HPDE6-E6E7 (cell line): ENCODE measurements at regions not wholly inside any gene's neighbourhood (a gene's known extent, or its start where the extent isn't known, plus 50 kb on each side); places are given as distances from the start of the nearest gene placed in this dataset.

Source experiments
- DNase-seq: peaks from one replicate; pipeline ENCODE4 v3.0.0; 2011; ENCODE audit warnings: missing footprints; ENCODE audit errors: extremely low spot score

DNA sequence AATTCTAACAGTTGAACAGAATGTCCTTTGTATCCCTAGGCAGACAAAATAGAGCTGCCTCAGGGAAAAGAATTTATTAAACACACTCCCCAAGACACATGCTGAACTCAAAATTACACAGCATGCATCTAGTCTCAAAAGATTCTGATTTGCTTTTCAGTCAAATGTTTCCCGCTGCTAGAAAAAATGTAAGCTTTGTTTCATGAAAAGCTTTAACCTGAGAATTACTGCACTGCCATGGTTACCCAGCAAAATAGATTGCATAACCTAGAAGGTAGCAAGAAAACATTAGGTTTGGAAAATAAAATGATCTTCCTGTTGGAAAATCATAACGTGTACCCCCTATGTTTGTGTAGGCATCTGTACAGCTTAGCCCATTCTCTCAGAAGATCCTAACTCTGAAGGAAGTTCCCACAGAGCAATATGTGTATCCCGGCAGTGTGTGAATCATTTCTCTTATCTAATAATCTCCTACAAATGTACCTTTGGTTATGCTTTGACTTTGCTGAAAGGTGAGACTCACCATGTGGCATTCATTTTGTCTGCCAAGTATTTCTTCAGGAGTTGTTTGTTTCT lies 646.9 kb downstream of the STPG2 start:
- DNase-seq = peak; percentile 15

DNA sequence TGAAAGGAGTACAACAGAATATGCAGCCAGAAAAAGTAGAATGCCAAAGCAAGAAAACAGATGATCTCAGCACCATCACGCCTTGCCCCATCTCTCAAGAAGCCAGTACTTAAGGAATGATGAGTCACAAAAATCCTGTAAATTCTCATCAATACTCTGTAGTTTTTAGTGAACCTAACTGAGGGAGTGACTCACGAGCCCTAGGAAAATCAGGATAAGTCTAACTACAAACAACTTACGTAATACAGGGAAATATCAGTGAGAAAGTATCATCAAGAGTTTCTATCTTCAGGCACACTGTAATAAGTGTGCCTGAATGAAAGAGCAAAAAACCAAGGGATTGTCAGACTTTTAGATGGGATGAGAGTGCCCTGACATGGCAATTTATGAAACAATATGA lies 644.4 kb downstream of the STPG2 start:
- DNase-seq = peak; percentile 31

DNA sequence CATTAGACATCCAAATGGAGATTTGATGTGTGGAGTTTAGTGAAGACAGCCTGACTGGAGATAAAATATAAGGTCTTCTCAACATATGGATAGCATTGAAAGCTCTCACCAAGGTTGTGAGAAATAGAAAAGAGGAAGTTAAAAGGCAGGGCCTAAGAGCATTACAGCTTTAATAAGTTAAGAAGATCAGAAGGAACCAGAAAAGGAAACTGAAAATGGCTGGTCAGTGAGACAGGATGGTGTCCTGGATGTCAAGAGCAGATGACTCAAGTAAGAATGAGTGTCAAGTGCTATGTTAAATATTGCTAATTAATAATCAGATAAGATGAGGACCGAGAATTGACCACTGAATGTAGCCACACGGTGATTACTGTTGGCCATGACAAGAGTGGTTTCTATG lies 642.9 kb downstream of the STPG2 start:
- DNase-seq = no peak

DNA sequence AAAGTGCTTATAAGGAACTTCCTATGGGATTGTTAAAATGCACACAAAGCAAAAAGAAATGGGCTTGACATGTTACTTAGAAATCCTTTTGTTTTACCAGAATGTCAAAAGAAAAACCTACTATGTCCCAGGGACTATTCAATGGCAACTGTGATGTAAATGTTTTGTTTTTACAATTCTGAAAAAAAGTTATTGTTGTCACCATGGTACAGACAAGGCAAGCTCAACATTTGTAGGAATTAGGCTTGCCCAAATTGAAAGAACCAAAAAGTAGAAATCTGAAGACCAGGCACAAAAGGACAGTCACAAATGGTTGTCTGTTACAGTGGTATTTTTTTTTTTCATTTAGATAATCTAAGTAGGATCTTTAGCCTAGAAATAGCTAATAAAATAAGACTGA lies 638.6 kb downstream of the STPG2 start:
- DNase-seq = no peak

DNA sequence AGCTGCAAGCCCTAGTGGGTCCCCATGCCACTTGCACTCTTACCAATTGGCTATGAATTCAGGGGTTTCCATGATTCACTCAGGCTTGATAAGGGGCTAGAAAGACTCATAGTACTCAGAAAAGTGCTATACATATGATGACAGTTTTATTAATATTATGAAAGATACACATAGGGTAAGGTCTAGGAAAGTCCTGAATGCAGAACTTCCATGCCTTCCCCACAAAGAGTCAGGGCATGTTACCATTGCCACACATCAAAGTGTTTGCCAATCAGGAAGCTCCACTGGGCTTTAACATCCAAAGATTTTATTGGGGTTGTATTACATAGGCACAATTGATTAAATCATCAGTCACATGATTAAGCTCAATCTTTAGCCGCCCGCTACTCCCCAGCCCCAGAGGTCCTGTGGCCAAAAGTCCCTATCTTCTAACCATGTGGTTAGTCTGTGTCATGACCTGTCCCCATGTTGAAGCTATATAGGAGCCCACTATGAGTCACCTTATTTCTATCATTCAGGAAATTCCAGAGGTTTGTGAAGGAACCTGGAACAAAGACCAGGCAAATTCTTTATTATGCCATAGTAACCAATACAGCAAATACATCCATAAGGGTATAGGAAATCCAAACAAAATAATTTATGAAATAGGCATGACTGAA lies 635.6 kb downstream of the STPG2 start:
- DNase-seq = peak; percentile 6
